GM19239 (cell line): ENCODE measurements at regions not wholly inside any gene's neighbourhood (a gene's known extent, or its start where the extent isn't known, plus 50 kb on each side); places are given as distances from the start of the nearest gene placed in this dataset.
"Not testable (repeated sequence)": the region's sequence is repeated elsewhere in the genome, so short reads cannot be mapped to it uniquely, and the experiment has no call there.

Source experiments
- DNase-seq: peaks from one replicate; pipeline ENCODE4 v3.0.0; 2011; ENCODE audit warnings: low spot score; ENCODE audit not compliant: insufficient read length
- FAIRE-seq: peaks from 2 replicates; lab custom pipeline; 2011; peaks lifted over from hg19 to GRCh38; lab: Jason Lieb, UNC

DNA sequence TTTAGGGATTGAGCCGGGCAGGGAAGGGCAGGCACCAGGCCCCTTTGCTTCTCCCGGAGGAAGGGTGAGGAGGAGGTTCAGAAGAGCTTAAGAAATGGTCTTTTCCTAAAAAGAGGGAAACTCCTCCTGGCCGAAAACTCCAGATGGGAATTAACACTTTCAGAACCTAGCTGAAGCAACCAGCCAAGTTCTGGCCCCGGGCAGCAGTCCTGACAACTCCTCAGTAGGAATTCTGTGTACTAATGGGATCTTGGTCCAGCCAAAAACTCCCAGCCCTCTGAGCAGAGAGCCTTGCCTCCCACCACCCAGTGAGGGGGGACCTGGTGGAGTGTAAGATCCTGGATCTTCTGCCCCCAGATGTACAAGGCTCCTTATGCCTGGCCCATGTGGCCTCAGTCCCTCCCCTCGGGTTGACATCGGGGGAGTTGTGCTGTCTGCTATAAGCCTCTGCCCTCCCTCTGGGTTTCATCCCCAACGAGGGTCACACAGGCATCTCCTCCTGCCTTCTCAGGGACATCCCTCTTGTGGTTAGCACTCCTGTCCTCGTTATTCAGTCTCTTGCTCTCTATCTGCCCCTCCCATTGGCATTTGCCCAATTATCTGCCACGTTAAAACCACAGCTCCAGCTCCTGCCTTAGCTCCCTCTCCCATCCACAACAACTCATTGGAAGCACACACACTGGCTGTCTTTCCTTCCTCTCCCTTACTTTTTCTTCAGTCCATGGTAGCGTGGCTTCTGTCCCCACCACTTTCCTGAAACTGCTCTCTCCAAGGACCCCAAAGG, 184.6 kb downstream of the CYP26B1 start:
- DNase-seq (no peak), FAIRE-seq (no peak)

DNA sequence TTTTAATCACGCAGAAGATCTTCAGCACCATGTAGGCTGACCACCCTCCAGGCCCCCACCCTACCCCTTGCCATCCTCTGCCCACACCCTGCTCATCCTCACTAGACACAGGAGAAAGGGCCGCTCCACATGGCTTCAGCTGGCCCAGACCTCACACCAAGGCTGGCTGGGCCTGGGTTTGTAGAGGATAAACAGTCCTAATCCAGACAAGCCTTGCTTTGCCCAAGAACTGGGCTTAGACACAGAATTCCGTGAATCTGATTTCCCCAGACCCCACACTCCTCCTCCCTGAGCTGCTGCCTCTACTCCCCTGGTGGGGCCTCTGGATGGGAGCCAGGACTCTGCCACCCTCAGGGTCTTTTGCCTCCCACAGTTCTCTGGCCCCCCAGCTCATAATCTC, 185.3 kb downstream of the CYP26B1 start:
- DNase-seq (no peak), FAIRE-seq (no peak)

DNA sequence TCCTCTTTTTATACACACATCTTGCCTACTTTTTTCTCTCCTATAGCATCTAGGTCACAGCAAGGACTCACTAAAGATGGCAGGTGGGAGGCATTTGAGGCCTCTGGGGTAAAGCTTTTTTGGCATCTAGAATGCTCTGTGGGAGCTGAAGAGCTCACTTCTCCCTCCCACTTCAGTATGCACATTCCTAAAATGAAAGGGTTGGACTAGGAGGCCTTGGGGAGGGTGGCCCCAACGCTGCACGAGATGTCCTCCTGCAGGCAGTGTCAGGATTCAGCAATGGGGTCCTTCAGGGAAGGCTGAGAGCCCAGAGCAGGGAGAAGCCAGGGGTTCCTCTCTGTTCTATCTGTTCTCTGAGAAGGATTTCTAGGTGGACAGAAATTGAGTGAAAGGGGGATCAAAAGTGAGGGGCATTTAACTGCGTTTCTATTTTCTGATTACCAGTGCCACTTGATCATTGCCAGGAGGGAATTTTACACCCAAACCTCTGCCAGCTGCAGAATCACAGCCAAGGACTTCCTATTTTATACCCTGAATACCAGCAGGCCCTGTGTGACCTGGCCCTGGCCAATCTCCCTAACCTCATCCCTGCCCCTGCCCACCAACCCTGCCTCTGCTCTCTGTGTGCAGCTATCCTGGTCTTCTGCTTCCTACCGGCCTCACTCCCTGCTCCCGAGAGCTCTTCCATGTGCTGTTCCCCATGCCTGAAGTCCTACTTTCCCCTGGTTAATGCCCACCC, 186.2 kb downstream of the CYP26B1 start:
- no peak for FAIRE-seq
- no peak for DNase-seq

DNA sequence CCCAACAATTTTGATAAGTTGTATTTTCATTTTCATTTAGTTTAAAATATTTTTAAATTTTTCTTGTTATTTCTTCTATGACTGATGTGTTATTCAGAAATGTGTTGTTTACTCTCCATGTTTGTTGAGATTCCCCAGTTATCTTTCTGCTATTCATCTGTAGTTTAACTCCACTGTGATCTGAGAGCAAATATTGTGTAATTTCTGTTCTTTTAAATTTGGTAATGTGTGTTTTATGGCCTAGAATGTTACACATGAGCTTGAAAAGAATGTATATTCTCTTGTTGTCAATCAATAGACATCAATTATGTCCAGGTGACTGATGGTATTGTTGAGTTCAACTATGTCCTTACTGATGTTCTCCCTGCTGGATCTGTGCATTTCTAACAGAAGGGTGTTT, 188.2 kb downstream of the CYP26B1 start:
- FAIRE-seq: no peak
- no peak for DNase-seq

DNA sequence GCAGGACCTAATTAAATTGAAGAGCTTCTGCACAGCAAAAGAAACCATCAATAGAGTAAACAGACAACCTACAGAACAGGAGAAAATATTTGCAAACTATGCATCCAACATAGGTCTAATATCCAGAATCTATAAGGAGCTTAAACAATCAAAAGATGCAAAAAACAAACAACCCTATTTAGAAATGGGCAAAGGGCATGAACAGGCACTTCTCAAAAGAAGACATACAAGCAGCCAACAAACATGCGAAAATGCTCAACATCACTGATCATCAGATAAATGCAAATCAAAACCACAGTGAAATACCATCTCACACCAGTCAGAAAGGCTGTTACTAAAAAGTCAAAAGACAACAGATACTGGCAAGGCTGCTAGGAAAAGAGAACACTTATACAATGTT, 189.2 kb downstream of the CYP26B1 start:
- not testable (repeated sequence) for FAIRE-seq, DNase-seq

DNA sequence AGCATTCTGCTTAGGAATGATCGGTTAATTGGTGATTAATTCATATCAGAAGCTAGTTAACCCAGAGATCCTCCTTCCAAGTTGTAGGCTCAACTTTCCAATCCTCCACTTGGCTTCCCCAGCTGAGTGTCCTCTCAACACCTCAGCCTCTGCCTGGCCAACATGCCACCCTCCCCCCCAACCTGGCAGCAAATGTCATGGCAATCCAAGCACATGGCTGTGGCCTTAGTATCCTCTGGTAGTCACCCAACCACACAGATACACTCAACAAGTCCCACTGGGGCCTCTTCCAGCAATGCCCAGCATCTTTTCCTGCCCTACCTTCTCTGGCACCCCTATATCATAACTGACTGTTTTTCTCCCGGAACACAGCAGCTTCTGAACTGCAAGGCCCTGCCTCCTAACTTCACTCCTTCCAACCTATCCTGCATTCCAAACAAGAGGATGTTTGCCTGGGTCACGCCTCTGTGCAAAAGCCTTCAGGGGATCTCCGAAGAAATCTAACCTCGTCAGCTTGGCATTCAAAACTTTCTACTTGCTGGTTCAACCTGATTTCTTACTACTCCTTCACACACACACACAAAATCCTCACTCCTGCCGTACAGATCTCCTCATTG, 195.0 kb downstream of the CYP26B1 start:
- DNase-seq: no peak
- FAIRE-seq: no peak

DNA sequence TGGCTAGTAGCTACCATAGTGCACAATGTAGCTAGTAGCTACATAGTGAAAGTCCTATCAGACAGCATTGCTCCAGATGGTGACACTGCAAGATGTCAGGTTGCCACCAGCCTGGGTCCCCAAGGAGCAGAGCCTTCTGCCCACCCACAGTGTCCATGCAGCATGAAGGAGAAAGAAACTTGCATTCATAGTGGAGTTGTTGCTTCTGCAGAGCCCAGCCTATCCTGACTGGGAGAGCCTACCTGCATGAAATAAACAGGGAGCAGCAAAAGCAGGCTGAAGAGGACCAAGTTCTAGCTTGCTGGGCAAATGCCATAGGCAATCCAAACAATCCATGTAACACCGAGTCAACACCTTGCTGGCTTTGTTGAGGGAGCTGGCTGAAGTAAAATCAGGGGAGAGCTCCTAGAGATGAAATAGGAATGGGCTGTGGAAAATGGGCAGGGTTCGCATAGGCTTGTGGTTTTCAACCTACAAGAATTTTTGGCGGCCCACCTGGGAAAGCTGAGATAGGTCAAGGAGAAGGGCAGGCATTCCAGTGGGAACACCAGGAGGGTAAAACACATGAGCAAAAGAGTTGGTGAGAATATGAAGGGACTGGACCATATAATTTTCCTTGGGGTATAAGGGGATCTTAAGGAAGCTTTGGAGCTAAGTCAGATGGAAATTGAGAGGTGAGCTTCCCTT, 195.8 kb downstream of the CYP26B1 start:
- DNase-seq: no peak
- FAIRE-seq: no peak

DNA sequence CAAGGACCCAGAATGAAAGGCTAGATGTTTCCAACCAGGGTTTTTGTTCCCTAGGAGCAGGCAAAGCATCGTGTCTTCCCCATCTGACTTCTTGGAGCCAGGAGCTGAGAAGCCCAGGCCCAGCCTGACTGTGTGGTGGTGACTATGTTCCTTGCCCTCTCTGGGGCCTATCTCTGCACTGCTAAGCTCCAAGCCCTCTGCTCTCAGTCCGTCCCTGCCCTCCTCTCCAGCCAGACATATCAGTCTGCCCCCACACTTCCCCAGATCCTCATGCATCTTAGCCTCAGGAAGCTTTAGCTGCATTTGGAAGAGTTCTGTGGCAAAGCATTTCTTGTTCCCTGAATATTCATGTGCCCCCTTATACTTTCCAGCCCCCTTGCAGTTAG, 196.6 kb downstream of the CYP26B1 start:
- no peak for DNase-seq
- no peak for FAIRE-seq

DNA sequence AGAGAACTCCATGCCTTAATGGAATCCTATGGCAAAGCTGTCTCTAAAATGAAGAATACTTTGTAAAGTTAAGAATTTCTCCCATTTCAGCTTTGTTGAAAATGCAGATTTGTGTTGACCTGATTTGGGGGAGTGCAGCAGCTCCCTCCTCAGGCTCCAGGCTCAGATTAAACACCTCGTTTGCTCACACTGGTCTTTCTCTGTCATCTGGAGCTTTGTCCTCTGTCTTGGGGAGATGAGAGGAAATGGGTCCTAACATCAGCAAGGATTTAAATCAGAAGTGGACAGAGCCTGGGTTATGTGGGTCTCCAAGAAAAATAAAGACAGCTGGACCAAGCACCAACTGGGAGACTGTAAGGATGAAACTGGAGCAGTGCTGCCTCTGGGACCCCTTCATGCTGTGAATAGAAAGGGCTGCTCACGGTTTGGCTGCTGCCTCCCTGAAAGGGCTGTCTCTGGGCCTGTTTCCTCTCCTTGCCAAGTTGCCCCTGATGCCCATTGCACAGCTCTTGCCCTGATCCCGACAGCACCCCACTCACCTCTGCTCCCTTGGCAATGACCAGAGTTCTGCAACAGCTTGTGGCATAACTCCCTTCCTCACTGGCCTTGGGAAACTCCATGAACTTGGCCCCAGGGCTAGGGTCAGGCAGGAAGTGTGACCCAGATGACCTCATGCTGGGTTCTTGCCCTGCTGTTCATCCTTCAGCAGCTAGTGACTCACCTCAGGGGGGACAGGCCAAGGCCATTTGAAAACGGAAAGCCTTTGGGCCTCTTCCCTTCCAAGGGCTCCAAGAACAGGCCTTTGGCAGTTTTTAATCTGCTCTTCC, 197.2 kb downstream of the CYP26B1 start:
- FAIRE-seq (no peak), DNase-seq (no peak)

DNA sequence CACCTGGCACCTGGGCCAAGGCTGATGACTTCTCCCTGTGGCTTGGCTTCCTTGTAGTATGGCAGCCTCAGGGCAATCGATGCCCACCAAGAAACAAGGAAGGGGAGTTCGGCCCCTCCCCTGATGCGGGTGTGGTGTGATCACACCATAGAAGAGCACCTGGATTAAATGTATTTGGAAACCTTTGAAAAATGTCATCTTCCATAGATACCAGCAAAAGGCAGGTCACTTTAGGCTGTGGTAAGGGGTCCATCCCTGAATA, 198.2 kb downstream of the CYP26B1 start:
- DNase-seq (no peak), FAIRE-seq (no peak)

DNA sequence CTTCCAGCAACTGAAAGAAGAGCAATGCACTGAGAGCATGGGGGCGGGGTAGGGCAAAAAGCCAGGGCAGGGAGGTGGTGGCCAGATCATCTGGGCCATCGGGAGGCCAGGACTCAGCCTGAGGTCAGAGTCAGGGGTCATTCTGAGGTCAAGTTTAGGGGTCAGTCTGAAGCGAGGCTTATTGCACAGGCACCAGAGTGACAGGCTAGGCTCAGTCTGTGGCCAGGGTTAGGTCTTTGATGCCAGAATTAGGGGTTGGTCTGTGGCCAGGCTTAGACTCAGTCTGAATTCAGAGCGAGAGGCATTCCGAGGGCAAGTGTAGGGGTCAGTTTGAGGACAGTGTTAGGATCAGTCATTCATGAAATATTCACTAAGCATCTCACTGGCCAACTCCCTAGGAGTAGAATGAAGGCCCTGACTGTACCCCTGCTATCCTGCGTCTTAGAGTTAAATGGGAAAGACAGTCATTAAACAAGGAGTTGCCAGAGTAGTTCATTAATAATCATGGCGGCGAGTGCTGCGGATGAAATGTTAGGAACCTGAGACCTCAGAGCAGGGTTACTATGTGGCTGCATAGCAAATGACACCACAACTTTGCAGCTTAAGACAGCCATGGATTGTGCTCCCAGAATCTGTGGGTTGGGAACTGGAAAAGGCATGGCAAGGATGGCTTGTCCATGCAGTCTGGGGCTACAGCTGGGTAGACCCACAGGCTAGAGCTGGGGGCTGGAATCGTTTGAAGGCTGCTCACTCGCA, 198.7 kb downstream of the CYP26B1 start:
- DNase-seq (no peak), FAIRE-seq (no peak)

DNA sequence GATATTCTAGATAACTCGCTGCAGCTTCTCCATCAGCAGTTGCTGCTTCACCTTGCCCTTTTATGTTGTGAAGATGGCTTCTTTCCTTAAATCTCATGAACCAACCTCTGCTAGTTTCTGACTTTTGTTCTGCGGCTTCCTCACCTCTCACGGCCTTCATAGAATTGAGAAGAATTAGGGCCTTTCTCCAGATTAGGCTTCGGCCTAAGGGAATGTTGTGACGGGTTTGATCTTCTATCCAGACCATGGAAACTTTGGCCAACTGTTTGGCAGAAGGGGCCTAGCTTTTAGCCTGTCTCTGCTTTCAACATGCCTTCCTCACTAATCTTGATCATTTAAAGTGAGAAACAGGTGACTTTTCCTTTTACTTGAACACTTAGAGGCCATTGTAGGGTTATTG, 199.9 kb downstream of the CYP26B1 start:
- FAIRE-seq: no peak
- no peak for DNase-seq

DNA sequence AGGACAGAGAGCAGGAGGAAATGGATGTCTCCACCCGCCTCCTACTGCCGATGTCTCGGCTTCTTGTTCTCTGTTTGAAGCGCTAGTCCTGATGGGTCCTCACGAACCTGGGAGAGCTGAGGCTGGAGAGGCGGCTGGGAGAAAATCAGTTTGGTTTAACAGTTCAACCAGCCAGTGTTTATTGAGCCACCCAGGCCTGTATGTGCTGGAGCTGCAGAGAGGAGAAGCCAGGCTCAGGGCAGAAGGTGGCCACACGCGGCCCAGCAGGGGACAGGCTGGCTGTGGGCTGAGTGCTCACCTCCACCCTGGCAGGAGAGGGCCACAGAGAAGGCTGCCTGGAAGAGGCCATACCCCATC, 202.1 kb downstream of the CYP26B1 start:
- FAIRE-seq: no peak
- no peak for DNase-seq

DNA sequence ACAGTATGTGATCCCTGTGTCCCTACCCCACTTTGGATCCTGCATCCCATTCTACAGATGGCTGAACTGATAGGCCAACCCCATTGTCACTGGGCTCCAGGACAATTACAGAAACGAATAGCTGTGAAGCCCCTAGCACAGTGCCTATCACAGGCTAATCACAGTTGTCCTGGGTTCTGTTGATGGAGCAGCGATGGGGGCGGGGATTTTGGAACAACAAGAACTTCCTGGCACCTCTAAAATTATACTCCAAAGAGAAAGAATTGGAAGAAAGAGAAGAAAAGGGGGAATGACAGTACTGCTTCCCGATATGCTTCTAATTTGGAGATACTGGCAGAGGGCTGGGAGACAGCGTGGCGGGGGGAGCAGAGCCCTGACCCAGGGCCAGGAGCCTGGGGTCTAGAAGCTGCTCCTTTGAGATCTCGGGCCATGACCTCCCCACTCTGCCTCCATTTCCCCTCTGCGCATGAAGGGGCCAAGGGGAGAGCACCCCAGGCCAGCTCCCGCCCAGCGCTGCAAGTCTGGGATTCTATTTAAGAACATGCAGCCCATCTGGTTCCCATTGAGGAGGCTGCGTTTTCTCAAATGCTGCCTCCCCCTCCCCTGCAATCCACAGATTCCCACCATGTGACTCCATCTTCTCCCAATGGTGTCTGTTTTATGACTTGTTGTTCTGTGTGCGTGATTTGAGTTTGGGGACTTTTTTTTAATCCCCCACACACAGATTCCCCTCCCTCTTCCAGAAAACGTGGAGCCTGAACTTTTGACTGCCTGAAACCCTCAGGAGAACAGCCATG, 202.7 kb downstream of the CYP26B1 start:
- DNase-seq: no peak

DNA sequence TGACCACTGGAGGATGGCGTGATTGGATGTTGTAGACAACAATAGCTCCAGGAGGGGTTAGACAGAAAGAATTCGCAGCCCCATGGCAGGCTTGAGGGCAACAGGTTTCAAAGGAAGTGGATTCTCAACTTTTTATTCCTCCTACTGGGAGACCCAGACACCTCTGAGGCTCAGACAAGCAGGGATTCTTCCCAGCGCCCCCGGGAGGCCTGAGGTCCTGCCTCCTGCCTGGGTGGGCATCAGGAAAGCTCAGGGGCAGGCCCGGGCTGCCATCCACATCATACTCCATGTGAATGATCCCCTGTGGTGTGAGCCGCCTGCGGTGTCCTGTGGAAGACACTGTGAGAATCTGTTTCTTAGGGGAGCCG, 203.5 kb downstream of the CYP26B1 start:
- DNase-seq (no peak), FAIRE-seq (no peak)

More for the DNA sequence above, 202.7 kb downstream of the CYP26B1 start:
- no peak for FAIRE-seq

DNA sequence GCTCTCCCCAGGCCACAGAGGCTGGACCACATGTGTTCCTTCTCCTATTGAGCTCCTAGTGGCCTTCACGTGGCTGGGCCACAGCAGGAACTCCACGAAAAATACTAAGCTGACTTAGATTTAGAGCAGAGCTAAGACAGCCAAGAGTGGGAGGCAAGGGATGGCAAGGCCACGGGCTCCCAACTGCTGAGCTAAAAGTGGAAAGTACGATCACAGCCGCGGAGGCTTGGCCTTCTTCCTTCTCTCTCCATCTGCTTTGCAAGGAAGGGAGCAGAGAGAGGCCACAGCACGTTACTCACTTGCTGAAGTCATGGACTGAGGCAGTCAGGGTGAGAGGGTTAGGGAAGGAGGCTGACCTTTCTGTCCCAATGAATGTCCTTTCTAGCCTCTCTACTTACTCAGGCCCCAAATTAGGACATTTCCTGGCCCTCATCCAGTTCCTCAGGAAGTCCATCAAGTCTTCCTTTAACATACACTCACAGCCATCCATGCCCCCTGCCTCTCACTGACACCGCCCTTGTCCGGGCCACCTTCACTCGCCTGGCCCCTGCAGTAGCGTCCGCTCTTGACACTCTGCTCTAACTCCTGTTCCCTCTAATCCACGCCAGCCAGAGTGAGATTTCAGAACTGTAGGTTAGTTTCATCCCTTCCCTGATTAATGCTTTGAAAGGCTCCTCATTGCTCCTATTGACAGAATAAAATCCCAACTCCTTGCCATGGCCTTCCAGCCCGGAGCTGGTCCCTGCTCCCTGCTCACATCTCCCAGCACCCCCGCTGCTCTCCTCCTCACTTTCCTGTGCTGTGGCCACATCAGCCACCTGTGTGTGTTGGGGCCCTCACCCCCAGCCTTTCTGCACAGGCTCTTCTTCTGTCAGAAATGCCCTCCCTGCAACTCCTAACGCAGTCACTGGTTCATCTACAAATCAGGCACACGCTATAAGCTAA, 204.2 kb downstream of the CYP26B1 start:
- DNase-seq: no peak
- FAIRE-seq: no peak

DNA sequence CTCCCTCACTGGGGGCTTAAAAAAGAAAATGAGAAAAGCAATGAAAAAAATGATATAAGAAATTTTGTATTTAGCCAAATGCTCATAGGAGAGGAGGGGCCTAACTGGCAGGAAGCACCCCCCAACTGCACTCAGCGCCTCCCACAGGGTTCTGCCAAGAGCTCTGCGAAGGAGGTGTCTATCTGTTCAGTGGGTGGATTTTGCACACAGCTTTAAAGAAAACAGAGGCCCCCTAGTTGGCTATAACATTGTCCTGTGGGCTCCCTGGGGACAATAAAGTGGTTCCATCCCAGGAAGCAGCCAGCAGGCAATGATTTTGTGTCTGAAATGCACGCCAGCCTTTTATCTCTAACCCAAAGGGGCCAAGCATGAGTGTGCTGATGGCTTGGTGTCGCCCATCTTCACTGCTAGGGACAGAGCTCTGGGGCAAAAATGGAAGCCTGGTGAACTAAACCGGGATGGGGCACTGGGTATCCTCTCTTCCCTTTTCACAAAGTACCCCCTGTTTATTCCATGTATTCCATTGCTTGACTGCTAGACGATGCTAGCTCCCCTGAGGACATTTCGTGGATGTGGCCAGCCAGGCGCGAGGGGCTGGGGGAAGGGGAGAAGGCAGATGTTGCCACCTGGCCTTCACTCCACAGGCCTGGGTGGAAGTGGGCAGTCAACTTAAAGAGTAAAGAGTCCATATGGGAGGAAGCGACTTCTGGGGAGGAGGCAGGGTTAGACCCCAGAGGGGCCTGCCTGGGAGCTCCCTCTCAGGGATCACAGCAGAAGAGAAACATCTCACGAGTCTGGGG, 205.7 kb downstream of the CYP26B1 start:
- FAIRE-seq (no peak), DNase-seq (no peak)
